CD4-positive, alpha-beta T cell (primary cell): ENCODE measurements at regions not wholly inside any gene's neighbourhood (a gene's known extent, or its start where the extent isn't known, plus 50 kb on each side); places are given as distances from the start of the nearest gene placed in this dataset.

Source experiments
- ATAC-seq: fragments of 200-7000 bp; cut with Tn5 transposase; one replicate; pipeline ENCODE4 v1.10.0; 2022; ENCODE audit warnings: mild to moderate bottlenecking; ENCODE audit not compliant: poor library complexity
- CTCF ChIA-PET: fragments of 350-600 bp; sonication (Branson Sonifier 250); formaldehyde crosslinking; loops from one replicate; lab custom pipeline; 2021; ENCODE audit warnings: antibody characterized with exemption, inconsistent platforms; lab: Charles Lee
- POLR2A ChIA-PET: fragments of 350-600 bp; sonication (Branson Sonifier 250); formaldehyde crosslinking; loops from one replicate; lab custom pipeline; 2021; ENCODE audit warnings: antibody characterized with exemption, inconsistent platforms; lab: Charles Lee
- DNase-seq, 14 experiments: peaks; one replicate each; pipeline ENCODE4 v3.0.0-alpha.2; 2013 to 2020; ENCODE audit warnings: mixed read lengths in 2 of 14
- H3K27ac ChIP-seq, 2 donors: one replicate each; pipeline versions ENCODE4 v1.5.1 to v1.7.0; 2013; ENCODE audit warnings: low read length in 2 of 2, low read depth in 1 of 2, mild to moderate bottlenecking in 1 of 2
- H3K27me3 ChIP-seq, 2 experiments: 1 replicate in 1 of 2; 2 replicates in 1 of 2; pipeline versions ENCODE4 v1.6.1 to v1.7.0; 2013; ENCODE audit warnings: low read length in 2 of 2, control low read depth in 1 of 2, mild to moderate bottlenecking in 1 of 2, moderate library complexity in 1 of 2; ENCODE audit not compliant: insufficient read depth in 2 of 2, control insufficient read depth in 1 of 2
- H3K36me3 ChIP-seq: one replicate; pipeline ENCODE4 v1.6.1; 2013; ENCODE audit warnings: low read length, control low read depth; ENCODE audit not compliant: insufficient read depth
- H3K4me1 ChIP-seq: one replicate; pipeline ENCODE4 v1.6.1; 2013; ENCODE audit warnings: low read length, control low read depth; ENCODE audit not compliant: insufficient read depth
- H3K4me3 ChIP-seq: one replicate; pipeline ENCODE4 v1.5.1; 2013; ENCODE audit warnings: mild to moderate bottlenecking, low read length, moderate library complexity
- H3K9me3 ChIP-seq, 2 experiments: 1 replicate in 1 of 2; 2 replicates in 1 of 2; pipeline versions ENCODE4 v1.6.1 to v1.7.0; 2013; ENCODE audit warnings: low read length in 2 of 2, mild to moderate bottlenecking in 2 of 2, control low read depth in 1 of 2, moderate library complexity in 1 of 2; ENCODE audit not compliant: control insufficient read depth in 1 of 2, insufficient read depth in 1 of 2
- H3K27ac Mint-ChIP-seq: one replicate; pipeline ENCODE4 v1.8.0; 2020; ENCODE audit warnings: mixed read lengths
- H3K27me3 Mint-ChIP-seq: one replicate; pipeline ENCODE4 v1.8.0; 2021; ENCODE audit warnings: mixed read lengths
- H3K36me3 Mint-ChIP-seq: one replicate; pipeline ENCODE4 v1.8.0; 2021; ENCODE audit warnings: low read depth, mixed read lengths
- H3K4me1 Mint-ChIP-seq: one replicate; pipeline ENCODE4 v1.8.0; 2021; ENCODE audit warnings: low read depth, mixed read lengths
- H3K4me3 Mint-ChIP-seq: one replicate; pipeline ENCODE4 v1.8.0; 2020; ENCODE audit warnings: mild to moderate bottlenecking, mixed read lengths
- H3K9me3 Mint-ChIP-seq: one replicate; pipeline ENCODE4 v1.8.0; 2020; ENCODE audit warnings: mixed read lengths
- intact Hi-C, 2 experiments: fragments of 100-400 bp; cut with DNase I in 1 of 2; cut with micrococcal nuclease in 1 of 2; formaldehyde crosslinking; loops; one replicate each; pipeline versions ENCODE4 v1.15.1 to v1.9.0; 2023 to 2025; cut with DNase I, micrococcal nuclease
- TF ChIP-seq, protein P1 (sequence below): fragments of 200-600 bp; IDR thresholded peaks from one replicate; pipeline ENCODE4 v1.8.0; 2022; ENCODE audit warnings: antibody characterized with exemption, mild to moderate bottlenecking

DNA sequence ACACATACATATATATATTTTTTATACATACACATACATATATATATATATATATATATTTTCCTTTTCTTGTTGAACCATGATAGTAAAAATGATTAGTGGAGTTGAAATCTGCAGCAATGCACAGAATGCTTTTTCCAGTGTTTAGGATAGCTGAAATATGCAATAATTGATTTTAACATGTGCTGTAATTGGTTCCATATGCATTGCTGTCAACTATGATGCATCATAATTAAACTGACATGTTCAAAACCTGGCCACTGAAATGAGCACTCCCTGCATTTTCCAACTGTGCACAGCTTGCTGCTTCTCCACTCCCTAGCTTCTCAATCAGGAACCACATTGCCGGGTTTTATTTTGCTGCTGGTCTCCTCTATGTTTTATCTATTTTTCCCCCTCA, 358.3 kb downstream of the PAX1 start:
- TF ChIP-seq, protein P1, sequence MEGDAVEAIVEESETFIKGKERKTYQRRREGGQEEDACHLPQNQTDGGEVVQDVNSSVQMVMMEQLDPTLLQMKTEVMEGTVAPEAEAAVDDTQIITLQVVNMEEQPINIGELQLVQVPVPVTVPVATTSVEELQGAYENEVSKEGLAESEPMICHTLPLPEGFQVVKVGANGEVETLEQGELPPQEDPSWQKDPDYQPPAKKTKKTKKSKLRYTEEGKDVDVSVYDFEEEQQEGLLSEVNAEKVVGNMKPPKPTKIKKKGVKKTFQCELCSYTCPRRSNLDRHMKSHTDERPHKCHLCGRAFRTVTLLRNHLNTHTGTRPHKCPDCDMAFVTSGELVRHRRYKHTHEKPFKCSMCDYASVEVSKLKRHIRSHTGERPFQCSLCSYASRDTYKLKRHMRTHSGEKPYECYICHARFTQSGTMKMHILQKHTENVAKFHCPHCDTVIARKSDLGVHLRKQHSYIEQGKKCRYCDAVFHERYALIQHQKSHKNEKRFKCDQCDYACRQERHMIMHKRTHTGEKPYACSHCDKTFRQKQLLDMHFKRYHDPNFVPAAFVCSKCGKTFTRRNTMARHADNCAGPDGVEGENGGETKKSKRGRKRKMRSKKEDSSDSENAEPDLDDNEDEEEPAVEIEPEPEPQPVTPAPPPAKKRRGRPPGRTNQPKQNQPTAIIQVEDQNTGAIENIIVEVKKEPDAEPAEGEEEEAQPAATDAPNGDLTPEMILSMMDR, result no peak
- POLR2A ChIA-PET, result no interaction called here
- Mint-ChIP-seq H3K9me3 (peaks cover 14% of the 10 kb centered on the region), H3K27ac (no peak overlapping the region), H3K36me3 (no peaks in the 10 kb centered on the region), H3K4me1 (no peaks in the 10 kb centered on the region), H3K4me3 (no peak overlapping the region), H3K27me3 (no peaks in the 10 kb centered on the region)
- no peaks in the 10 kb centered on the region for H3K36me3 ChIP-seq
- no peaks in the 10 kb centered on the region for H3K27me3 ChIP-seq
- no peak overlapping the region for H3K27ac ChIP-seq
- DNase-seq, result no peak
- H3K4me1 ChIP-seq, result no peaks in the 10 kb centered on the region
- intact Hi-C loops, result no loop called here
- ATAC-seq, result no peak
- peaks cover 0 to 4% of the 10 kb centered on the region in 2 experiments for H3K9me3 ChIP-seq
- CTCF ChIA-PET, result no interaction called here
- H3K4me3 ChIP-seq, result no peak overlapping the region

DNA sequence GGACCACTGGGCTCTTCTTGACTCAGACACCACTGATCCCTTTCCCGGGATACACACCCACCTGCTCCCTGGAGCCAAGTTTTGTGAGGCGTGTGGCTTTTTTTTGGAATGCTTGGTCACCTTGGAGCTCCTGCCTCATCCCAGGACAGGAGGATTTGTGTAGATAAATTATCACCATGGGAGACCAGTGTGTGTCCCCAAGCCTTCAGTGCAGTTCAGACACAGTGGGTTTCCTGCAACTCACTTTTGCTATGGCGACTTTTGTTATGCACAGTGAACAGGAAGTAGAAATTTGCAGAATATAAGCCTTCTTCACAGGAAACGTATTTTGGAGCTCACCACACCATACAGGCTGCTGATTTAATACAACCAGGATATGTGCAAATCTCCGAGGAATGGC, 357.4 kb downstream of the PAX1 start:
- ATAC-seq (no peak), DNase-seq (no peak)
- H3K36me3 Mint-ChIP-seq, result no peaks in the 10 kb centered on the region
- H3K27me3 Mint-ChIP-seq, result no peaks in the 10 kb centered on the region
- H3K9me3 Mint-ChIP-seq, result peaks cover 11% of the 10 kb centered on the region
- H3K27ac Mint-ChIP-seq, result no peak overlapping the region
- H3K4me3 Mint-ChIP-seq, result no peak overlapping the region
- H3K4me1 Mint-ChIP-seq, result no peaks in the 10 kb centered on the region
- ChIA-PET POLR2A (no interaction called here), CTCF (no interaction called here)
- Histone ChIP-seq H3K4me1 (no peaks in the 10 kb centered on the region), H3K4me3 (no peak overlapping the region), H3K9me3 (peaks cover 0 to 4% of the 10 kb centered on the region in 2 experiments), H3K36me3 (no peaks in the 10 kb centered on the region), H3K27ac (no peak overlapping the region), H3K27me3 (no peaks in the 10 kb centered on the region)
- intact Hi-C loops, result no loop called here
- TF ChIP-seq, protein P1, result no peak

DNA sequence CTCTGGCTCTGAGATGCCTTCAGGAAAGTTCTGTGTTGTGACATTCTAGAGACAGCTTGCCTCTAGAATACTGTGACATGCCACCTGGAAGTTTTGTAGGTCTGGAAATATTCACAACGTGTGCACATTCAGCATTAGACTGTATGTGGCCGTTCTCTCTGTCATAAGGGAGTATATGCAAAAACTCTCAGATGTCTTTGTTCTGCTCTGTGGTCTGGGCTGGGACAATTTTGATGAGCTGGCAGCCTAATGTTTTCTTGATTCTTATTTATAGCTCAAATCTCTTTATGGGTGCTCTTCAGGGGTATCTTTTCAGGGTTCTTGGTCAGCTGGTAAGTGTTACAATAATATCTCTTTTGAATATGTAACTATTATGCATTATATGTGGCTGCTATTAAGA, 355.1 kb downstream of the PAX1 start:
- Mint-ChIP-seq H3K4me1 (no peaks in the 10 kb centered on the region), H3K27me3 (no peaks in the 10 kb centered on the region), H3K36me3 (no peaks in the 10 kb centered on the region), H3K4me3 (no peak overlapping the region), H3K27ac (no peak overlapping the region), H3K9me3 (peaks cover 11% of the 10 kb centered on the region)
- DNase-seq (no peak), ATAC-seq (no peak)
- Histone ChIP-seq H3K9me3 (peaks cover 0 to 4% of the 10 kb centered on the region in 2 experiments), H3K27me3 (no peaks in the 10 kb centered on the region), H3K36me3 (no peaks in the 10 kb centered on the region), H3K27ac (no peak overlapping the region), H3K4me3 (no peak overlapping the region), H3K4me1 (no peaks in the 10 kb centered on the region)
- TF ChIP-seq, protein P1, result no peak
- CTCF ChIA-PET, result no interaction called here
- intact Hi-C loops, result no loop called here
- POLR2A ChIA-PET, result no interaction called here
